Spleen (tissue), 7 donors: ENCODE measurements at regions not wholly inside any gene's neighbourhood (a gene's known extent, or its start where the extent isn't known, plus 50 kb on each side); places are given as distances from the start of the nearest gene placed in this dataset.

Source experiments
- CTCF ChIP-seq, 11 experiments: fragments of 200-600 bp in 7 of 11; fragments of 450-650 bp in 4 of 11; sonication (generic) in 4 of 11; IDR thresholded peaks in 8 of 11; conservative IDR thresholded peaks in 3 of 11; 1 replicate in 7 of 11; 2 replicates in 4 of 11; pipeline versions ENCODE4 v1.4.0 to v1.8.0; 2016 to 2021; ENCODE audit warnings: antibody characterized with exemption in 11 of 11, inconsistent platforms in 4 of 11, mild to moderate bottlenecking in 1 of 11
- POLR2A ChIP-seq, 3 donors: fragments of 450-650 bp; IDR thresholded peaks; one replicate each; pipeline ENCODE4 v1.5.1; 2017; ENCODE audit warnings: antibody characterized with exemption in 3 of 3, mild to moderate bottlenecking in 1 of 3
- POLR2AphosphoS5 ChIP-seq, 3 donors: sonication (generic); formaldehyde crosslinking; IDR thresholded peaks; one replicate each; pipeline ENCODE4 v1.5.1; 2017; ENCODE audit warnings: antibody characterized with exemption in 3 of 3
- donor health status: DM: no; HTN: no; CAD: no; lungs with moderate emphysema.
- donor health status: DM: no; HTN: no; CAD: no.
- donor health status: DM: no; HTN: no; CAD: no.

- TF ChIP-seq POLR2A (IDR thresholded peaks at IDR 0.05) = no peak
- no peak for TF ChIP-seq CTCF (IDR thresholded peaks at IDR 0.05 in 8 of 11, conservative IDR thresholded peaks at IDR 0.05 in 3 of 11)
- TF ChIP-seq POLR2AphosphoS5 (IDR thresholded peaks at IDR 0.05) = no peak
These were observed 562.6 kb downstream of the DCDC2C start for GRCh38 chr2:4265936-4266335.
